GM12878 (cell line): ENCODE measurements at regions not wholly inside any gene's neighbourhood (a gene's known extent, or its start where the extent isn't known, plus 50 kb on each side); places are given as distances from the start of the nearest gene placed in this dataset.

Experiments
- CUX1 ChIP-seq: IDR thresholded peaks from 2 replicates; pipeline ENCODE4 v1.6.1; 2012; ENCODE audit warnings: improper control_type of control experiment, low read depth, low read length; ENCODE audit not compliant: insufficient replicate concordance
- DPF2 ChIP-seq: fragments of 450-650 bp; IDR thresholded peaks from 2 replicates; pipeline ENCODE4 v1.6.1; 2017; ENCODE audit warnings: mild to moderate bottlenecking
- EED ChIP-seq: sonication (generic); IDR thresholded peaks from 2 replicates; pipeline ENCODE4 v1.6.1; 2016; ENCODE audit warnings: antibody characterized with exemption, low read depth
- EP300 ChIP-seq, 2 experiments: fragments of 150-350 bp in 1 of 2; IDR thresholded peaks; 2 replicates each; pipeline ENCODE4 v1.6.1; 2011 to 2012; ENCODE audit warnings: low read depth in 2 of 2, low read length in 2 of 2, borderline replicate concordance in 1 of 2, improper control_type of control experiment in 1 of 2, inconsistent platforms in 1 of 2; ENCODE audit not compliant: control insufficient read depth in 1 of 2
- FOXK2 ChIP-seq: fragments of 450-650 bp; IDR thresholded peaks from 2 replicates; pipeline ENCODE4 v1.6.1; 2017; ENCODE audit warnings: mild to moderate bottlenecking, moderate library complexity
- FOXM1 ChIP-seq: IDR thresholded peaks from 2 replicates; pipeline ENCODE4 v1.6.1; 2012; ENCODE audit warnings: low read depth, mild to moderate bottlenecking, inconsistent platforms, low read length, moderate library complexity
- IKZF1 ChIP-seq: fragments of 450-650 bp; conservative IDR thresholded peaks from 2 replicates; pipeline ENCODE4 v1.6.1; 2017; ENCODE audit warnings: antibody characterized with exemption, mild to moderate bottlenecking
- JUNB ChIP-seq: IDR thresholded peaks from 2 replicates; pipeline ENCODE4 v1.6.1; 2016; ENCODE audit warnings: antibody characterized with exemption, mild to moderate bottlenecking
- NFIC ChIP-seq: IDR thresholded peaks from 2 replicates; pipeline ENCODE4 v1.6.1; 2012; ENCODE audit warnings: low read depth, mild to moderate bottlenecking, inconsistent platforms, low read length, moderate library complexity
- NR2F1 ChIP-seq: fragments of 450-650 bp; conservative IDR thresholded peaks from 2 replicates; pipeline ENCODE4 v1.6.1; 2017; ENCODE audit warnings: mild to moderate bottlenecking
- PAX5 ChIP-seq: IDR thresholded peaks from 2 replicates; pipeline ENCODE4 v1.6.1; 2011; ENCODE audit warnings: low read depth, low read length, borderline replicate concordance
- RELA ChIP-seq: fragments of 450-650 bp; IDR thresholded peaks from 2 replicates; pipeline ENCODE4 v1.8.0; 2014; ENCODE audit warnings: borderline replicate concordance; ENCODE audit not compliant: partially characterized antibody
- RELB ChIP-seq: fragments of 450-650 bp; IDR thresholded peaks from 2 replicates; pipeline ENCODE4 v1.6.1; 2017; ENCODE audit warnings: low read depth, mild to moderate bottlenecking, moderate library complexity
- RUNX3 ChIP-seq: IDR thresholded peaks from 2 replicates; pipeline ENCODE4 v1.6.1; 2012; ENCODE audit warnings: low read length, inconsistent platforms
- SKIL ChIP-seq: fragments of 450-650 bp; IDR thresholded peaks from 2 replicates; pipeline ENCODE4 v1.6.1; 2017; ENCODE audit warnings: mild to moderate bottlenecking, low read depth, inconsistent platforms; ENCODE audit not compliant: poor library complexity, severe bottlenecking
- WRNIP1 ChIP-seq: IDR thresholded peaks from 2 replicates; pipeline ENCODE4 v1.6.1; 2011; ENCODE audit warnings: low read depth, low read length, improper control_type of control experiment, borderline replicate concordance
- ZNF24 ChIP-seq: fragments of 450-650 bp; IDR thresholded peaks from 2 replicates; pipeline ENCODE4 v1.6.1; 2017; ENCODE audit warnings: antibody characterized with exemption, mild to moderate bottlenecking
- TF ChIP-seq, protein P1 (sequence below): IDR thresholded peaks from 2 replicates; pipeline ENCODE4 v1.6.1; 2011; ENCODE audit warnings: borderline replicate concordance, low read depth, mild to moderate bottlenecking, moderate library complexity, low read length; ENCODE audit not compliant: insufficient read depth, poor library complexity, severe bottlenecking

DNA sequence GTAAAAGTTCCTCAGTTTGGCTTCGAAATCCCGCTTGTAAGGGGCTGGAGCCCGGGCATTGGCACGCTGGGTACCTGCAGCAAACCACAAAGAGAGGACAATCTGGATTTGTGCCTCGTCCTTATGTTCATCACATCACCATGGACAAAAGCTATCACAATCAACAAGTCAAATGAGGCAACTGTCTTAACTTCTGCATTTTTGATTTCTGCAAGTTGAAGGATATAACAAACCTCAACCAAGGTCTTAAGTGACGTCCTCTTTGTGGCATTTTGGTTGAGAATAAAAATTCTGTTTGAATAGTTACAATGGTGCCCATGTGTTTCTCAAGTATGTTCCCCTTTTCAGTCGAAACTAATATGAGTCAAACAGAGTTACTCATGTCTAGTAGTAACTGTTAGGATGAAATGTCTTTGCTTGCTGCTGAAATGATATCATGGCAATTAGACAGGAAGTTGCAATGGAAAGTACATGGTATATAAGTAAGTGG, 70.8 kb upstream of the STK17B start (continued):
- TF ChIP-seq EED (peak; percentile 66), FOXM1 (peak; percentile 77; the same call in 1 of the 2 replicates), EP300 (IDR thresholded peaks at IDR 0.05; ENCODE audit: borderline replicate concordance in 1 of 2, control insufficient read depth in 1 of 2, low read depth in 2 of 2, low read length in 2 of 2) (peak; percentile 69 to 84; a peak in 3 of 4 replicates), IKZF1 (peak; percentile 82), CUX1 (peak; percentile 52), RELB (peak; percentile 83; the same call in 1 of the 2 replicates), ZNF24 (peak; percentile 81), DPF2 (peak; percentile 87; the same call in 1 of the 2 replicates), SKIL (peak; percentile 91), PAX5 (0 out of 2 replicates have a peak, but pooled peaks have one; percentile 20), RUNX3 (peak; percentile 91), WRNIP1 (no peak), NR2F1 (0 out of 2 replicates have a peak, but pooled peaks have one; percentile 28), NFIC (peak; percentile 90), JUNB (peak; percentile 88), RELA (no peak), FOXK2 (no peak)
- TF ChIP-seq, protein P1, sequence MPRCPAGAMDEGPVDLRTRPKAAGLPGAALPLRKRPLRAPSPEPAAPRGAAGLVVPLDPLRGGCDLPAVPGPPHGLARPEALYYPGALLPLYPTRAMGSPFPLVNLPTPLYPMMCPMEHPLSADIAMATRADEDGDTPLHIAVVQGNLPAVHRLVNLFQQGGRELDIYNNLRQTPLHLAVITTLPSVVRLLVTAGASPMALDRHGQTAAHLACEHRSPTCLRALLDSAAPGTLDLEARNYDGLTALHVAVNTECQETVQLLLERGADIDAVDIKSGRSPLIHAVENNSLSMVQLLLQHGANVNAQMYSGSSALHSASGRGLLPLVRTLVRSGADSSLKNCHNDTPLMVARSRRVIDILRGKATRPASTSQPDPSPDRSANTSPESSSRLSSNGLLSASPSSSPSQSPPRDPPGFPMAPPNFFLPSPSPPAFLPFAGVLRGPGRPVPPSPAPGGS, result peak; percentile 73
